ENCODE measurements at regions not wholly inside any gene's neighbourhood (a gene's known extent, or its start where the extent isn't known, plus 50 kb on each side); places are given as distances from the start of the nearest gene placed in this dataset.

GRCh38 chr6:23316931-23317330 lies 747.6 kb downstream of the HDGFL1 start:
- TF ChIP-seq GATA2 (IDR thresholded peaks at IDR 0.05; ENCODE audit: low read depth, low read length), result no peak
- no peak for TF ChIP-seq GATA3 (IDR thresholded peaks at IDR 0.05; ENCODE audit: low read depth, low read length)

- no peak for TF ChIP-seq GATA3 (IDR thresholded peaks at IDR 0.05; ENCODE audit: low read depth, low read length)
- TF ChIP-seq GATA2 (IDR thresholded peaks at IDR 0.05; ENCODE audit: low read depth, low read length), result no peak
Measured at GRCh38 chr6:23319582-23319981, 750.2 kb downstream of the HDGFL1 start.

GRCh38 chr6:23320471-23321015 lies 751.2 kb downstream of the HDGFL1 start:
- no peak for TF ChIP-seq GATA3 (IDR thresholded peaks at IDR 0.05; ENCODE audit: low read depth, low read length)
- TF ChIP-seq GATA2 (IDR thresholded peaks at IDR 0.05; ENCODE audit: low read depth, low read length), result no peak

- TF ChIP-seq GATA2 (IDR thresholded peaks at IDR 0.05; ENCODE audit: low read depth, low read length) (no peak), GATA3 (IDR thresholded peaks at IDR 0.05; ENCODE audit: low read depth, low read length) (no peak)
Measured at GRCh38 chr6:23323897-23324296, 754.5 kb downstream of the HDGFL1 start.

- TF ChIP-seq GATA3 (IDR thresholded peaks at IDR 0.05; ENCODE audit: low read depth, low read length), result no peak
- TF ChIP-seq GATA2 (IDR thresholded peaks at IDR 0.05; ENCODE audit: low read depth, low read length), result no peak
Measured at GRCh38 chr6:23325065-23325464, 755.7 kb downstream of the HDGFL1 start.

- TF ChIP-seq GATA3 (IDR thresholded peaks at IDR 0.05; ENCODE audit: low read depth, low read length), result no peak
- no peak for TF ChIP-seq GATA2 (IDR thresholded peaks at IDR 0.05; ENCODE audit: low read depth, low read length)
Measured at GRCh38 chr6:23327621-23328020, 758.3 kb downstream of the HDGFL1 start.

- no peak for TF ChIP-seq GATA3 (IDR thresholded peaks at IDR 0.05; ENCODE audit: low read depth, low read length)
- TF ChIP-seq GATA2 (IDR thresholded peaks at IDR 0.05; ENCODE audit: low read depth, low read length), result no peak
Measured at GRCh38 chr6:23329086-23329485, 759.7 kb downstream of the HDGFL1 start.

GRCh38 chr6:23330632-23331031 lies 761.3 kb downstream of the HDGFL1 start:
- TF ChIP-seq GATA3 (IDR thresholded peaks at IDR 0.05; ENCODE audit: low read depth, low read length), result no peak
- TF ChIP-seq GATA2 (IDR thresholded peaks at IDR 0.05; ENCODE audit: low read depth, low read length), result no peak

GRCh38 chr6:23334360-23334759 lies 765.0 kb downstream of the HDGFL1 start:
- TF ChIP-seq GATA2 (IDR thresholded peaks at IDR 0.05; ENCODE audit: low read depth, low read length), result no peak
- TF ChIP-seq GATA3 (IDR thresholded peaks at IDR 0.05; ENCODE audit: low read depth, low read length), result no peak

GRCh38 chr6:23335894-23336293 lies 766.5 kb downstream of the HDGFL1 start:
- TF ChIP-seq GATA2 (IDR thresholded peaks at IDR 0.05; ENCODE audit: low read depth, low read length) (no peak), GATA3 (IDR thresholded peaks at IDR 0.05; ENCODE audit: low read depth, low read length) (no peak)

GRCh38 chr6:23339268-23339667 lies 769.9 kb downstream of the HDGFL1 start:
- TF ChIP-seq GATA3 (IDR thresholded peaks at IDR 0.05; ENCODE audit: low read depth, low read length) (no peak), GATA2 (IDR thresholded peaks at IDR 0.05; ENCODE audit: low read depth, low read length) (no peak)

- TF ChIP-seq GATA3 (IDR thresholded peaks at IDR 0.05; ENCODE audit: low read depth, low read length) (no peak), GATA2 (IDR thresholded peaks at IDR 0.05; ENCODE audit: low read depth, low read length) (no peak)
Measured at GRCh38 chr6:23340271-23340670, 770.9 kb downstream of the HDGFL1 start.

GRCh38 chr6:23343610-23344306 lies 774.4 kb downstream of the HDGFL1 start:
- no peak for TF ChIP-seq GATA3 (IDR thresholded peaks at IDR 0.05; ENCODE audit: low read depth, low read length)
- no peak for TF ChIP-seq GATA2 (IDR thresholded peaks at IDR 0.05; ENCODE audit: low read depth, low read length)

- TF ChIP-seq GATA2 (IDR thresholded peaks at IDR 0.05; ENCODE audit: low read depth, low read length), result no peak
- no peak for TF ChIP-seq GATA3 (IDR thresholded peaks at IDR 0.05; ENCODE audit: low read depth, low read length)
Measured at GRCh38 chr6:23348185-23348584, 777.8 kb upstream of the NRSN1 start.

- peak; percentile 84 for TF ChIP-seq GATA2 (IDR thresholded peaks at IDR 0.05; ENCODE audit: low read depth, low read length)
- TF ChIP-seq GATA3 (IDR thresholded peaks at IDR 0.05; ENCODE audit: low read depth, low read length), result peak; percentile 83
Measured at GRCh38 chr6:23349521-23350147, 776.4 kb upstream of the NRSN1 start.
